ENCODE measurements at regions not wholly inside any gene's neighbourhood (a gene's known extent, or its start where the extent isn't known, plus 50 kb on each side); places are given as distances from the start of the nearest gene placed in this dataset.

- no peaks in the 10 kb centered on the region for H3K27me3 ChIP-seq (ENCODE audit: insufficient read depth, poor library complexity, severe bottlenecking)
- TF ChIP-seq POLR2AphosphoS5 (IDR thresholded peaks at IDR 0.05; ENCODE audit: low read depth) (no peak), REST (IDR thresholded peaks at IDR 0.05; ENCODE audit: insufficient replicate concordance, low read depth) (no peak), CTCF (IDR thresholded peaks at IDR 0.05; ENCODE audit: insufficient read depth, low read length) (no peak), GABPA (IDR thresholded peaks at IDR 0.05; ENCODE audit: low read depth) (no peak), SPI1 (IDR thresholded peaks at IDR 0.05; ENCODE audit: borderline replicate concordance, low read depth) (no peak)
- H3K27ac ChIP-seq (replicated peaks): no peak overlapping the region
- DNase-seq (ENCODE audit: low read depth in 1 of 2, low spot score in 1 of 2): no peak
- H3K4me3 ChIP-seq (replicated peaks; ENCODE audit: insufficient read depth, low read length): no peak overlapping the region
Observed at GRCh38 chr7:116395141-116395791, 104.3 kb upstream of the CAV2 start.

GRCh38 chr7:116398672-116399071, 100.9 kb upstream of the CAV2 start:
- Histone ChIP-seq H3K27ac (replicated peaks) (no peak overlapping the region), H3K27me3 (ENCODE audit: insufficient read depth, poor library complexity, severe bottlenecking) (no peaks in the 10 kb centered on the region), H3K4me3 (replicated peaks; ENCODE audit: insufficient read depth, low read length) (no peak overlapping the region)
- DNase-seq (ENCODE audit: low read depth in 1 of 2, low spot score in 1 of 2): no peak
- no peak for TF ChIP-seq POLR2AphosphoS5 (IDR thresholded peaks at IDR 0.05; ENCODE audit: low read depth)
- no peak for TF ChIP-seq SPI1 (IDR thresholded peaks at IDR 0.05; ENCODE audit: borderline replicate concordance, low read depth)
- no peak for TF ChIP-seq GABPA (IDR thresholded peaks at IDR 0.05; ENCODE audit: low read depth)
- TF ChIP-seq REST (IDR thresholded peaks at IDR 0.05; ENCODE audit: insufficient replicate concordance, low read depth): no peak
- no peak for TF ChIP-seq CTCF (IDR thresholded peaks at IDR 0.05; ENCODE audit: insufficient read depth, low read length)

GRCh38 chr7:116399819-116400218, 99.7 kb upstream of the CAV2 start:
- Histone ChIP-seq H3K4me3 (replicated peaks; ENCODE audit: insufficient read depth, low read length) (no peak overlapping the region), H3K27me3 (ENCODE audit: insufficient read depth, poor library complexity, severe bottlenecking) (no peaks in the 10 kb centered on the region), H3K27ac (replicated peaks) (no peak overlapping the region)
- TF ChIP-seq POLR2AphosphoS5 (IDR thresholded peaks at IDR 0.05; ENCODE audit: low read depth) (no peak), REST (IDR thresholded peaks at IDR 0.05; ENCODE audit: insufficient replicate concordance, low read depth) (no peak), SPI1 (IDR thresholded peaks at IDR 0.05; ENCODE audit: borderline replicate concordance, low read depth) (no peak), GABPA (IDR thresholded peaks at IDR 0.05; ENCODE audit: low read depth) (no peak), CTCF (IDR thresholded peaks at IDR 0.05; ENCODE audit: insufficient read depth, low read length) (no peak)
- no peak for DNase-seq (ENCODE audit: low read depth in 1 of 2, low spot score in 1 of 2)

All from HL-60 (cell line).